ENCODE measurements at regions not wholly inside any gene's neighbourhood (a gene's known extent, or its start where the extent isn't known, plus 50 kb on each side); places are given as distances from the start of the nearest gene placed in this dataset.

DNA sequence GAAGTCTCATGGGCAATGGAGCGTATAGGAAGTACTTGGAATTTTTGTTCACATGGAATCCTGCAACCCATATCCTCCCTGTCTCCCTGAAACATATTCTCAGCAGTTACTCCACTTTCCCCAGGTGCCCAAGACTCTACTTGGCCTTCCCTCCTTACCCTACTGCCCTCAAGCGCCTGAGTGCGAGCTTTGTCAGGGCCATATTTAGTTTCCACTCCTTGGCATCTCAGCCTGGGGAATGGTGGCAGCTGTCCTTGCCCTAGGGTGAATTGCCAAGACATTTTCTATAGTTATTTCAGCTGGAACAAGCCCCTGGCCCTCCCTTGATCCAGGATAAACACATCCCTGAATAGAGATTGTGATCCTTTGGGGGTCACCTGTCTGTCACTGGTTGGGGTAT lies 569.3 kb upstream of the LRFN5 start:
- no peaks in the 10 kb centered on the region for H3K27me3 Mint-ChIP-seq
- peak overlapping the region; percentile 12 for H3K27ac Mint-ChIP-seq
- TF ChIP-seq, protein P1, sequence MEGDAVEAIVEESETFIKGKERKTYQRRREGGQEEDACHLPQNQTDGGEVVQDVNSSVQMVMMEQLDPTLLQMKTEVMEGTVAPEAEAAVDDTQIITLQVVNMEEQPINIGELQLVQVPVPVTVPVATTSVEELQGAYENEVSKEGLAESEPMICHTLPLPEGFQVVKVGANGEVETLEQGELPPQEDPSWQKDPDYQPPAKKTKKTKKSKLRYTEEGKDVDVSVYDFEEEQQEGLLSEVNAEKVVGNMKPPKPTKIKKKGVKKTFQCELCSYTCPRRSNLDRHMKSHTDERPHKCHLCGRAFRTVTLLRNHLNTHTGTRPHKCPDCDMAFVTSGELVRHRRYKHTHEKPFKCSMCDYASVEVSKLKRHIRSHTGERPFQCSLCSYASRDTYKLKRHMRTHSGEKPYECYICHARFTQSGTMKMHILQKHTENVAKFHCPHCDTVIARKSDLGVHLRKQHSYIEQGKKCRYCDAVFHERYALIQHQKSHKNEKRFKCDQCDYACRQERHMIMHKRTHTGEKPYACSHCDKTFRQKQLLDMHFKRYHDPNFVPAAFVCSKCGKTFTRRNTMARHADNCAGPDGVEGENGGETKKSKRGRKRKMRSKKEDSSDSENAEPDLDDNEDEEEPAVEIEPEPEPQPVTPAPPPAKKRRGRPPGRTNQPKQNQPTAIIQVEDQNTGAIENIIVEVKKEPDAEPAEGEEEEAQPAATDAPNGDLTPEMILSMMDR (IDR thresholded peaks at IDR 0.05; ENCODE audit: unreplicated experiment), result no peak
- DNase-seq (ENCODE audit: low spot score, unreplicated experiment), result no peak
- H3K36me3 Mint-ChIP-seq (ENCODE audit: insufficient read depth), result peaks cover 3% of the 10 kb centered on the region
- no peak overlapping the region for H3K4me3 Mint-ChIP-seq (ENCODE audit: low read depth)
- no peaks in the 10 kb centered on the region for H3K4me1 Mint-ChIP-seq (ENCODE audit: low read depth)
- H3K9me3 Mint-ChIP-seq (ENCODE audit: low read depth), result peaks cover under 1% of the 10 kb centered on the region

DNA sequence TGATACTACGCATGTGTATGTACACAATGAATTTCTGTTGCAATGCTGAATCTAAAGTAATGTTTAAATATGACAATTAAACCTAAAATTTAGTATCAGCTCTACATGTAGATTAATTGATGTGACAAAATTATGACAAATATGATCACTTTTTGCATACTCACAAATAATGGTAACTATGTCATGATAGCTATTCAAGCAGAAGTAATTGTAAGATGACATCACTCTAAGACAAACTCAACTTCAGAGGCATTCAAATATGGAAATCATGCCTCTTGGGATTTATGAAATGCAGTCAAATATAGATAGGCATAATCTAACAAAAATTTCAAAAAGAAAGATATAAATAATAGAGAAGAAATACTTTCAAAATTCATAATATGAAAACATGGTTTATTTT lies 571.7 kb upstream of the LRFN5 start:
- H3K4me3 Mint-ChIP-seq (ENCODE audit: low read depth), result no peak overlapping the region
- peaks cover 13% of the 10 kb centered on the region for H3K36me3 Mint-ChIP-seq (ENCODE audit: insufficient read depth)
- H3K27me3 Mint-ChIP-seq, result no peaks in the 10 kb centered on the region
- no peak overlapping the region for H3K27ac Mint-ChIP-seq
- H3K9me3 Mint-ChIP-seq (ENCODE audit: low read depth), result peaks cover 9% of the 10 kb centered on the region
- TF ChIP-seq, protein P1 (IDR thresholded peaks at IDR 0.05; ENCODE audit: unreplicated experiment), result no peak
- no peak for DNase-seq (ENCODE audit: low spot score, unreplicated experiment)
- H3K4me1 Mint-ChIP-seq (ENCODE audit: low read depth), result no peaks in the 10 kb centered on the region

DNA sequence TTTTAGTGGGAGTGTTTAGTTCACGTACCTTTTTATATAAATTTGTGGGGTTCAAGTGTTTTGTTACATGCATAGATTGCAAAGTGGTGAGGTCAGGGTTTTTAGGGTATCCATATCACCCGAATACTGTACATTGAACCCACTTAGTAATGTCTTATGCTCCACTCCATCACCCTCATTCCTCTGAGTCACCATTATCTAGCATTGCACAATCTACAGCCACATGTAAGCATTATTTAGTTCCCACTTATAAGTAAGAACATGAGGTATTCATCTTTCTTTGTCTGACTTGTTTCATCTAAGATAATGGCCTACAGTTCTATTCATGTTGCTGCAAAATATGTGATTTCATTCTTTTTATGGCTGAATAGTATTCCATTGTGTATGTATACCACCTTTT lies 583.7 kb upstream of the LRFN5 start:
- no peaks in the 10 kb centered on the region for H3K4me1 Mint-ChIP-seq (ENCODE audit: low read depth)

DNA sequence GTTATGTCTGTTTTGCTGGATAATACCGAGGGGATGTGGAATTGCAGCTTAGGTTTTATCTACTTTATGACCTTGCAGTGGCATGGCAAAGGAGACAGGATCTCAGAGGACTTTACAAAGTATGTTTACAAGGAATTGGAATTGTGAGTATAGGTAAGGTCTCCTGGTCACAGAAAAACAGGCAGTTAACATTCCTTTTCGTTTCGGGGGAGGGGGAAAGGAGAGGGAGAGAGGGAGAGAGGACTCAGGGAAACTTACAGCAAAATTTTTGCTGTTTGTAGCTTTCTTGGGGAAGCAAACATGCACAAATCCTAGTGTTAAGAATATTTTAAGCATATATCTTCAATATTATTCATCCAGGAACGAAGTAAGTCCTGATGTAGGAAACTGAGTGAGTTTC lies 590.5 kb upstream of the LRFN5 start:
- Mint-ChIP-seq H3K4me3 (ENCODE audit: low read depth) (no peak overlapping the region), H3K36me3 (ENCODE audit: insufficient read depth) (peaks cover 3% of the 10 kb centered on the region), H3K27me3 (no peaks in the 10 kb centered on the region), H3K4me1 (ENCODE audit: low read depth) (peaks cover 15% of the 10 kb centered on the region), H3K27ac (no peak overlapping the region), H3K9me3 (ENCODE audit: low read depth) (no peaks in the 10 kb centered on the region)
- no peak for DNase-seq (ENCODE audit: low spot score, unreplicated experiment)
- TF ChIP-seq, protein P1 (IDR thresholded peaks at IDR 0.05; ENCODE audit: unreplicated experiment), result no peak

More for the DNA sequence above, 583.7 kb upstream of the LRFN5 start:
- TF ChIP-seq, protein P1 (IDR thresholded peaks at IDR 0.05; ENCODE audit: unreplicated experiment), result no peak
- Mint-ChIP-seq H3K9me3 (ENCODE audit: low read depth) (peaks cover 3% of the 10 kb centered on the region), H3K27ac (no peak overlapping the region), H3K27me3 (no peaks in the 10 kb centered on the region), H3K36me3 (ENCODE audit: insufficient read depth) (peaks cover 3% of the 10 kb centered on the region), H3K4me3 (ENCODE audit: low read depth) (no peak overlapping the region)
- no peak for DNase-seq (ENCODE audit: low spot score, unreplicated experiment)

DNA sequence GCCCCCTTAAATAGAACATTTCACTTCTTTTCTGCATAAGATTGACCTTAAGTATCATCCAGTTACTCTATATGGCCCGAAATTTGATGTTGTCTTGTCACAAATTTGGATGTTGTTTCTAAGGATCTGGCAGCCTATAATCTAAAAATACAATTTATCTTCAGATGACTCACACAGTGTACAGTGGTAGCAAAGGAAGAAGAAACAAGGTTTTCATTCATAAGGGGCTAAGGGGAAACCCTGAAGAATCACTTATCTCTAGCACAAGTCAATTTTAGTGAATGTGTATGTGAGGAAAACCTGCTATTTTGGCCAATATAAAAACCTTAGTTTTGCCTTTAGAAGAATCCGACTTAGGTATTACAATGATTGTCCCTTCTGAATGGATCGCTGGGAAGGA lies 606.3 kb upstream of the LRFN5 start:
- Mint-ChIP-seq H3K36me3 (ENCODE audit: insufficient read depth) (peaks cover 3% of the 10 kb centered on the region), H3K27ac (no peak overlapping the region), H3K4me3 (ENCODE audit: low read depth) (no peak overlapping the region), H3K9me3 (ENCODE audit: low read depth) (no peaks in the 10 kb centered on the region), H3K4me1 (ENCODE audit: low read depth) (no peaks in the 10 kb centered on the region), H3K27me3 (no peaks in the 10 kb centered on the region)
- TF ChIP-seq, protein P1 (IDR thresholded peaks at IDR 0.05; ENCODE audit: unreplicated experiment), result no peak
- DNase-seq (ENCODE audit: low spot score, unreplicated experiment), result no peak

All from progenitor cell of endocrine pancreas (in vitro differentiated cells).